HG03139 (cell line): ENCODE measurements at regions not wholly inside any gene's neighbourhood (a gene's known extent, or its start where the extent isn't known, plus 50 kb on each side); places are given as distances from the start of the nearest gene placed in this dataset.

Experiments
- ATAC-seq: cut with Tn5 transposase; IDR thresholded peaks from one replicate; pipeline ENCODE4 v1.9.1; 2021; ENCODE audit not compliant: unreplicated experiment

DNA sequence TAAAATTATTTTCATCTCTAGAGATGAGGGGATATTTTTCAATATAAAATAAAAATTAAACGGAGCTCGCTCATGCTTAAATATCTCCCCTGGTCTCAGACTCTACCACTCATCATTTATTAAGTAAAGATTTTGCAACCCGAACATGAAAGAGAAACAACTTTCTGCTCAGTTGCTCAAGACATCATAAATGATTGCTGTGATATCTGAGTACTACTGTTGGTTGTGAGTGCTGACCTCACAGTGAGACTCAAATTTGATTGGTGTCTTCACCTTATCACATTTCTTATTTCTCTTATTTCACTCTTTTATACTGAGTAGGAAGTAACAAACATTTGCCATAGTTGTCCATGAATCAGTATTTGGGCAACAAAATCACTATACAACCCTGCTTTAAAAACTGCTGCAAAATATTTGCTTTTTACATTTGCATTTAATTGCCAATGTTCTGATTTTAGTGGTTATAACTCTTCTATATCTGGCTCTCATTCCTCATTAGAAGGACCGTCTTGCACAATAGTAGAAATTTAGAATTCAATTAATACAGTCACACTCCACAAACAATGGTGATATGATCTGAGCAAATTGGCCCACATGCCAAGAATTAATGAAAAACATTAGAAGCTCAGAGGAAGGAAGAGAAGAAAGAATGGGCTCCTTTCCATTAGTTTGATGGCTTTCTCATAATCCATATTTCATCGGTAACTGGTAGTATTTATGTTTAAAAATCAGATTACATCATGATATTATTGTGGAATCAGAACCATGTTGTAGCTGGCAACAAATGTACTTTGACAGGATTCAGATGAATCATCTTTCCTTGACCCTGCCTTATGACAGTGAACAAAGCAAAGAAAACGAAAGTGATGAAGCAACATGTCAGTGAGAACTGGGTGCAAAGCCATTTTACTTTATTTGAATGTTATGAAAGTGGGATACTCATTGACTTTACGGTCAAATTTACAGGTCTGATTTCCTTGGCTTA is 973.6 kb upstream of the TENM4 start:
- no peak for ATAC-seq

DNA sequence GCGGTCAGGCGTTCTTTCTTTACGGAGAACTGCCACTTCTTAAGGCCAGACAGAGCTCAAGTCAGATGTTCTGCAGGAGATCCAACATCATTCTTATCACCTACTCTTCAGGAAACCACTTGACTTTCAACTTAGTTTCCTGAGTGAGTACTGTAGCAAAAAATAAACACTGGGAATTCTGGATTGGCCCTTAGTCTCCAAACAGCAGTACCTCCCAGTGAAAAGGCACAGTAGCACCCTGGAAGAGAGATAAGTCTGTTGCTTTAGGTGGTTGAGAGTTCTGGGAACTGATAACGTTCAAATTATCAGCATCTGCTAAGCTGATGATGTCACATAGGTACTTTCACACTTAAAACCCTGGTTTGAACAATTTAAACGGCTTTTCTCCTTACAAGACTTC is 971.8 kb upstream of the TENM4 start:
- no peak for ATAC-seq

DNA sequence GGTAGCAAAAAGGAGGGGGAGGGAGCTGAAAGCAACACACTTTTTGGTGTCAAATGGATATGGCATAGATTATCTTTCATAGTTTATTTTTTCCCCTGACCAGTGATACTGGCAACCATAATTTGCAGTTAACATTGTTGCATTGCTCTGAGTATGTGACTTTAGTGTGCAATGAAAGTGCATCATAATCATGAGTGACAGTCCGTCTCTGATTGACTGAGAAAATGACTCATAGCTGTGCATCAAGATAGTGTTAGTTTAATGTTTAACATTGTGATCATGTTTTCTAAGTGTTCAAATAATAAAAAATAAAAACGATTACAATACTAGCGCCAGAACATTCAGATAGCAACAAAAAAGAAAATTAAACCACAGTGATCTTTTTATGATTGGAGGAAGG is 952.4 kb upstream of the TENM4 start:
- no peak for ATAC-seq

DNA sequence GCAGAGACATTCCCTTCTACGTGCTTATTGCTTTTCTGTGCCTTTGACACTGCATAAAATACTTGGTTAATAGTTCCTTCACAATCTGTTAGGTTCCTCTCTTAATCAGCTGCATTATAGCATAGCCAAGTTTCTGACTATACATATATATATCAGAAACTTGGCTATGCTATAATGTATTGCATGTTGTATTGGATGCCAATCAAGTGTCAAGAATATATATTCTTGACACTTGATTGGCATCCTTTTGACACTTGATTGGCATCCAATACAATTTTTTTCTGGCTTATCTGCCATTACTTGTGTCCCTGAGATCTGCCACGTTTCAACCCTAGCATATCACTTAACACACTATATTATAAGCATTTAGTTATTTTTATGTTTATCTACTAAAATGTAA is 949.7 kb upstream of the TENM4 start:
- no peak for ATAC-seq

DNA sequence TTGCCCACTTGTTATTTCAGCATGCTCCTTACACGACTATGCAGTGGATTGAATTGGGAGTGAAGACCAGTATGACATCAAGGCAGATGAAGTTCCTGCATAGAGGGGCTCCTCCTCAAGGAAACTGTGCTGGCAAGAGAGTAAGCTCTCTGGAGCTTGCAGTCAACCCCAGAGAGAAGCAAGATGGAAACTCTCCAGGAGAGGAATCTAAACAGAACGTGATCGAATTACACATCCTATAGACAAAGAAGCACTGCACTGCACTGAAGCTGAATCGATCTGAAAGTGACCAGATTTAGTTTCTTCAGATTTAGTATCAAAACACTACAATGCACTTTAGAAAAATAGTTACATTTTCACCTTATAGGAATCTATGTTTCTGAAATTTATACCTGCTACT is 947.7 kb upstream of the TENM4 start:
- no peak for ATAC-seq

DNA sequence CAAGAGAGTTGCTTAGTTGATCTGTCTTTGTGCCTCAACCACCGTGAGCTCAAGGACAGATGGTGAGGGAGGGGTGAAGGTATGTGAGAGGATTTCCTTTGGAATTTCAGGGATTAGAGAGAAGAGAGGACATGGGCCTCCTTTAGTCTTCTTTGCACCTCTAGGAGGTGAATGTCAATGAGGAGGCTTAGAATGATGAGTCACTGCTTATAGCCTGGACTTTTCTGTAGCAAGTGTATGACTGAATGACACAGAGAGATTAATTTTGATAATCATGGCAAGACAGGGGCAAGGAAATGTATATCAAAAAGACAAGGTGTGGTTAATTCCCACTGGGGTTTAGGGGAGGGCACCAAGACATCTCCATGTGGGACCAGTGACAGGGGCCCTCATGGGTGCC is 947.3 kb upstream of the TENM4 start:
- no peak for ATAC-seq

DNA sequence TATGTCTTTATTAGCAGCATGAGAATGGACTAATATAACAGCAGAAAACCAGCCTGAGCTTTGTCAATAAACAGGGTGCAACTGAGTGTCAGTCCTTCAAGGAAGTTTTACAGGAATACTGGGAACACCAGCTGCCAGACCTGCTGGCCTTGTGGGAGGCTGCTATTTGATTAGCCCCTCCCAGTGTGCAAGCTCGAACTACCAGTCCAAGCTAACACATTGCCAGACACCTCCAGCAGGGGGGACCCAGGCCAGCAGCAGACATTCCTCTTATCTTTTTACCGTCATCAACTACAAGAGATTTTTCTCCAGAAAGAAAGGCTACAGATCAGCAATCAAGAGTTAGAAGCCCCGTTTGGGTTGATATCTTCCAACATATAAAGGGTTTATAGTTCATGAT is 942.8 kb upstream of the TENM4 start:
- ATAC-seq = no peak

DNA sequence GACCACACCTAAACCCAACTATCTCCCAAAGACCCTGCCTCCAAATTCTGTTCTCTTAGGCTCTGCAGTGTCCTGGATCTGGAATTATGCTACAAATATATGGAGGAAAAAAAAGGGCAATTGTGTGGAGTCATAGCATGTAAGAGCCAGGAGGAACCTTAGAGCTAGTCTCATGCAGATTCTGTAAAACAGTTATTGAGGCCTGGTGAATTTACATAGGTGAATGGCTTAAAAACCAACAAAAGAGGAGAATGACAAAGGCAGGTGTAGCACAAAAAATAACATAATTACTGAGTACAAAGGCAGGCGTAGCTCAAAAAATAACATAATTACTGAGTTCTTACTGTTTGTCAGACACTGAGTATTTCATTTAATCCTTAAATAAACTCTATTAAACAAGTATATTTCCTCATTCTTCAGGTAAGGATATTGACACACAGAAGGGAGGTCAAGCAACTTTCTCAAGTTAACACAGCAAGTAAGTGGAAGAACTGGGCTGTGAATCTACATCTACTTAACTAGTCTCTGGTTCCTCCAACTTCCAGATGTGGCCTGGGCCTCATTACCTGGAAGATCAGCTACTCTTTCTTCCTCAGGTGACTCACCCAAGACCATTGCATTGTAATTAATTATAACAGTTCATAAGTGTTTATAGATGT is 938.9 kb upstream of the TENM4 start:
- ATAC-seq = no peak

DNA sequence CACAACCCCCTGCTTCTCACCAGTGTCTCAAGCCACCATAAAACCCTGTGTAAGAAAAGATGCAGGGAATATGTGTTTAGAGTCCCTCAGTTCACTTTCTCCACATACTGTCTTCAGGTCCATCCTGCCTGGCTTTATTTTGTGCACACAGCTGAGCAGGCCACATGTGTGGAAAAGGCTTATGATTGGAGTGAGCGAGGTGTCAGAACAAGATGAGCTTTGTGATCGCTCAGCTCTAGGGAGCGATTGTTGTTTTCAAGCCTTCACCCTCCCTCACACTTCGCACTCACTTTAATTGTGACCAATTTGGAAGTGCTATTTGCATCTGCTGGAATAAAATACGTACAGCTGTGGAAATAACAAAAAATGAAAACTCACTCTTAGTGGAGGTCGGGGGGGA is 931.1 kb upstream of the TENM4 start:
- ATAC-seq = no peak

DNA sequence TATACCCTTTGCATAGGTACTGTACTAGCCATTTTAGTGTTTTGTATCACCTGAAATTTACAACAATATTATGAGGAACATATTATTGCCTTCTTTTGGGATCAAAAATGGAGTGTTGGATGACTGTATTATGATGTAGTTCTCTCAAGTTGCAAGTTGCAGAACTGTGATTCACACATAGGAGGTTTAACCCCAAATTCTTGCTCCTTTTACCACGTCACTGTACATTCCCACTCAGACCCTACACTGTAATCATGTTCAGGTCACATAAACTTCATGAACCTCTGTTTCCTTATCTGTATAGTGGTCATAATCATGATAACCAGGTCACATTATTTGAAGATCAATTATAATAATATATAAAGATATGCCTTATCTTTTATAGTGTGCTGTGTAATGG is 925.1 kb upstream of the TENM4 start:
- no peak for ATAC-seq

DNA sequence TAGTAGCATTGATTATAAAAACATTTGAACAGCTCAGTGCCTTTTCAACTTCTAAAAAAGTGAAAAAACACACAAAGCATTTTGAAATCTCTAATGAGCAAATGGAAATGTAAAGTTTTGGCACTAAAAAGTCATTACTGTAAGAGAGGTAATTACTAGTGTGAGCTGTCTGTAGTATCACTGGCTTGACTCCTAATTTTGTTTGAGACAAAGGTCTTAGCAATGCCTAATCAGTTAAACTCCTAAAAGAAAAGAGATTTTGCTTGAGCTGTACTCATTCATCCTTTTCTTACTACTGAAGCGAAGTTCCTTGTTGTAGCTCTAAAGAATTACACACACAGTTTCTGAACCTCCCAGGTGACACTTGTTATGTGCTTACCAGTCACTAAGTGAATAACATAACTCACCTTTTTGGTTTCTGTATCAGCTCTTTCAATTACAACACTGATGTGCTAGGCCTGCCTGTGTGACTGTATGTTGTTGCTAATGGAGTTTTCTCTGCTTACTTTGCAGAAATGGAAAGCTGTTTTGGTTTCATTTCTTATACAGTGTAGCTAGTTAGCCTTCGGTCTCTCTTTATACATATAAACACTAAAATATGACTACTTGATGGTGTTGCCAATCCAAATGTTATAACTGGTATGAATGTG is 924.4 kb upstream of the TENM4 start:
- no peak for ATAC-seq

DNA sequence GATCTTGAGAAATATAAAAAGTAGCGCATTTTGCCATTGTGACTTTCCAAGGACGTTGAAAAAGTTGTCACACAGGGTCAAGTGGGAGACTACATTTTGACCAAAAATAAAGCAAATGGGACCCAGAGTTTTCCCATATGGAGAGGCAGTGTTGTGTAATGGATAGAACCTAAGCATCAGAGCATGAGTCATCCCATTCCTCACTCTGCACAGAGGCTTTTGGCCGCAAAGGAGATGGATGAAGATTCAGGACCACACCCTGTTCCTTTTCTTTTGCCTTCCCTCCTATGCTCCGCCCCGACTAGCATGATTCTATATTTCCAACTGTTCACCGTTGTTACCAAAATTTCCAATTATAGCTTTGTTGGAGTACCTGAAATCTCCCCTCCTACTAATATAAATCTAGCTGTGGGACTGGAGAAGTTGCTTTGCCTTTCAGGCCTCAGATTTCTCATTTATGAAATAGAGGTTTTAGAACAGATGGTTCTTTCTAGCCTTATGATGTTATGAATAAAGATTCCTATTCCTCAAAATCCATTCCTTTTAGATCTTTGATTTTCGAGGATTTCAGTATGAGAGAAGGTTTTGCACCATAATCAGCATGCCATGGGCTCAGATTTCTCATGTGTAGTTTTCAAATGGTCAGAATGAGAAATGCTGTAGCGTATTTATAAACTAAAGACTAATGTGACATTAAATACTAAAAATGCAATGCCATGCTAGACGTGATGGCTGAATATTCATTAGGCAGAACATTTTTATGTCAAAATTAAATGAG is 921.9 kb upstream of the TENM4 start:
- no peak for ATAC-seq

DNA sequence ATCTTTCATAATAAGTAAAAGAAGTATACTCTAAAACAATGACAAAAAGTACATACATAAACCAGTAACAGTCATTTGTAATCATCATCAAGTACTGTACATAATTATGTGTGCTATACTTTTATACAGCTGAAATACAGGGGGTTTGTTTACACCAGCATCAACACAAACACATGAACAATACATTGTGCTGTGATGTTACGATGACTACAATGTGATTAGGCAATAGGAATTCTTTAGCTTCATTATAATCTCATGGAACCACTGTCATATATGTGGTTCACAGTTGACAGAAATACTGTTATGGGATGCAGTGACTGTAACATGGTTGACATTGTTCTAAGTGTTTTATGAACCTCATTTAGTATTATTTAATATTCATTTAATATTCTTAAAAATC is 914.4 kb upstream of the TENM4 start:
- ATAC-seq = no peak

DNA sequence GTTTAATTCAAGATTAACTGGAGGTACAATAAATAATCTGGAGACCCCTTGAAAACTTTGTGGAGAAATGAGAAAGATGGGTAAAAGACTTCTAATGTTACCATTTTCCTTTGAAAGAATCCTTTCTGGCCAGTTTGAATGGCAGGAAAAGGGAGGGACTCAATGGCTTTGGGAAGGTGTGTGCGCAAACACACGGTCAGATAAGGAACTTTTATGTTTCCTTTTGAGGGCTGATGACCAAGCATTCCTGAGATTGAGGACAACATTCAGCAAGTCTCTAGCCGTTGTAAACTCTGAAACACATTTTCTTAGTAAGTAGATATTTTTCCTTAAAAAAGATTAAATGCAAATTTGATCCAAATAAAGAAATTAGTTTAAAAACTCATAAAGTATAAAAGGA is 909.7 kb upstream of the TENM4 start:
- ATAC-seq = no peak

DNA sequence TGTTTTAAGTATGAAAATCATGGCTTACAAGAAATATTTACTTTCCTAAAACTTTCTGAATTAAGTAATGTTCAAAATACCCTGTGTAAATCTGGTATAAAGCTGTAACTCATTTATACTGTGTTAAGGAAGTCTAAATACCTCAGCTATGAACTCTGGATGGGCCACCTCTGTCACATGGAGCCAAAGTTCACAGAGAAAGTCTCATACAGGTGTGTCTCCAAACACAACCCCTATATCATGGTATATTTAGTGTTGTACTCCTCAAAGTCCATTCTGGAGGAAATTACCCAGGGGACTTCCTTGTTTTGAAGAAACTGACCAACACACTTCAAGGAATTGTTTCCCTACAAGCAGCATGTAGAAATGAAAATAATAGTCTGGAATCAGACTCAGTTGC is 909.2 kb upstream of the TENM4 start:
- ATAC-seq = no peak

DNA sequence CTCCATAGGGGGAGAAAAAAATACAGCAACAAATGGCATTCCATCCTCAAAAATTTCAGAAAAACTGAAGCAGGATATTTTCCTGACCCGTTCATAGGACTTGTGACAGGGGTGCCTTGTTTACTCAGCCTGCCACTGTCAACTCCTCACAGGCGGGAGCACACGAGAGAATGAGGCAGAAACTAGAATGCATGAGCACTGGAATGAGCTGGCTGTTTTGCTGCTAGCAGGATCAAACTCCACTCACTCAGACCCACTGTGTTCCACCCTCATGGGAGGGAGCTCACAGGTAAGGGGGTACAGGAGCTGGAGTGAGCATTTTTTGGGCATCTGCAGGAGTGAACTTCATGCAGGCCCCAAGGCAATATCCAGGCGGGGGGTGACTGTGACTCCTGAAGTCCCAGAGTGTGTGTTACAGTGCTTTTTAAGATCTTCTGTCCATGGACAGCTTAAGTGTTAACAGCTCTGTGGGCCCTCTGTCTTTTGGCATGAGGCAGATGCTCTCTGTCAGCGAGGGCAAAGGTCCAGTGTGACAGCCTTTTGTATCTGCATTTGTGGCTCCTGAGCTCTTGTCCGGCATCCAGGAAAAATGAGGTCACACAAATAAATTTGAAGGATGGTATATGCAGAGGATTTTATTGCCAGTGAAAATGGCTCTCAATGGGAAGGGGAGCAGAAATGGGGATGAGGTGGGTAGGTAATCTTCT is 905.7 kb upstream of the TENM4 start:
- no peak for ATAC-seq

DNA sequence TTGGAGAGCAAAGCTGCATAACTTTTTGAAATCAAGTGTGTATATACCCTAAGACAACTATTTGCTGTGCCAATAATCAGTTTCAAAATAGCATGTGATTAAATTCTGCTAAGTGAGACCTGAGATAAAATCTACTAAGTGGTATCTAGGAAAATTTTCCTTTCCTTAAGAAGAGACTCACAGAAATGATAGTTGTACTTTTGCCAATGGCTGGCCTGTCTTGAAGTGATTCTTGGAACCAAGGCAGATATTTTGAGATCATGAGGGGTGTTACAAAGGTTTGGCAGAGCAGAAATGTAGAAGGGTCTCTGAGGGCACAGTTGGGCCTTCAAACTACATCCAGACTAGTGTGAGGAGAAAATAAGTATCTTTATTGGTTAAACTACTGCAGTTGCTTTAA is 902.6 kb upstream of the TENM4 start:
- ATAC-seq = no peak

DNA sequence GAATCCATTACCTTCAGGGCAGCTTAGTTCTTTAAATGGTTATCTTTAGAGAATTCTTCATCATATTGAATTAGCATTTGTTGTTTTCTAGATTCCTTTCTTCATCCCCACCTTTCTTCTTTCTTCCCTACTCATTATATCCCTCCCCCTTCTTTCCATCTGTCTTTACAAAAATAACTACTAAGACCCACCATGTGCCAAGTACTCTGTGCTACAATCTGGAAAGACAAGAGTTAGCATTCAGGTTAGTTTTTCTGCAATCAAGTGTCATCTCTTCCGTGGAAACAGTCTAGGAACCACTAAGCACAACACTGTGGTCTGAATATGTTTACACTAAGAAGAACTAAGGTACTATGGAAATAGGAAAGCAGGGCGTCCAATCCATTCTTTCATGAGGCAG is 897.4 kb upstream of the TENM4 start:
- ATAC-seq = no peak

DNA sequence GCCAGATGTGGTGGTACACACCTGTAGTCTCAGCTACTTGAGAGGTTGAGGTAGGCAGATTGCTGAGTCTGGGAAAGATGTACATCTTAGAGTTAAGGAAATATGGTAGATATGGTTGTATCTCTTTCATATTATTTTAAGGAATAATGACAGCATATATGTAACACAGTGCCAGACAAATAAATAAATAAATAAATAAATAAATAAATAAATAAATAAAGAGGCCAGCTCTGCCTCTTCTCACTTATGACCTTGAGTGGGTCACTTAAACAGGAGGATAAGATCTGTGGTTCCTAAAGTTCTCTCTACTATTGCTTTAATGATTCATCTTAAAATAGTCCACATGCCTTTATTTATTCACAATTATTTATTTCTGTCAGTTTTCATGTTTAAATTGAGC is 890.9 kb upstream of the TENM4 start:
- ATAC-seq = no peak

DNA sequence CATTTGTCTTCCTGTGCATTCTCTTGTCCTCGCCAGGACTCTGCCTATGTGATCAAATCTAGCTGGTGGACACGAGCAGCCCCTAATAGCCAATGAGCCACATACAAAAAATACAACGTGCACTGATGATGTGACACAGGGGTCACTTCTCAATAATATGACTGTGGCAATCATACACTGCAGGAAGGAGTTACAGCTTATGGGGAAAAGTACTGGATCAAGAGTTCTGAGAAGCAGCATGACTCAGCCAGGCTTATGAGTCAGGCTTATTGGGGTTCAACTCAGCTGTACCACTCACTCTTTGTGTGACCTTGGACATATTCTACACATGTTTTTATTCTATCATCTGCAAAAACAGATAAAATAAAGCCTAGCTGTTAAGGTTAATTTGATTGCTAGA is 889.4 kb upstream of the TENM4 start:
- ATAC-seq = no peak

DNA sequence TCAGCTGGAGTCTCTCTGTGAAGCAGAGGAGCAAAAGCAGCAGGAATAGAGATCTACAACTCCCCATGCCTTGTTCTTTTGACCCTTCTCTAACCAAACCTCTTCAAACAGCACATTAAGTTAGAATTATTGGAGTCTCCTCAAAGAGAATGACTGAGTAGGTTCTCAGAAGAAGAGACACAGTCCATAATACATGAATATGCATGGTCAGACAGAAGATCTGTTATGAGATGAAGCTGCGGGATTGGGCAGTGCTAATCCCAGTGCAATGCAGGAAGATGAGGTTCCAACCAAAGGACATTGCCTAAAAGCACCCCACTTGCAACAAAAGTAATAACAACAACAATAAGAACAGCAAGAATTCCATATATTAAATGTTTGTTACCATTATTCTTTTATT is 887.9 kb upstream of the TENM4 start:
- ATAC-seq = no peak
